GM19372 (cell line): ENCODE measurements at regions not wholly inside any gene's neighbourhood (a gene's known extent, or its start where the extent isn't known, plus 50 kb on each side); places are given as distances from the start of the nearest gene placed in this dataset.
"Not testable (repeated sequence)": the region's sequence is repeated elsewhere in the genome, so short reads cannot be mapped to it uniquely, and the experiment has no call there.

Experiments used
- ATAC-seq: cut with Tn5 transposase; IDR thresholded peaks from one replicate; pipeline ENCODE4 v1.9.1; 2021; ENCODE audit warnings: mild to moderate bottlenecking, low read depth, moderate library complexity; ENCODE audit not compliant: unreplicated experiment

DNA sequence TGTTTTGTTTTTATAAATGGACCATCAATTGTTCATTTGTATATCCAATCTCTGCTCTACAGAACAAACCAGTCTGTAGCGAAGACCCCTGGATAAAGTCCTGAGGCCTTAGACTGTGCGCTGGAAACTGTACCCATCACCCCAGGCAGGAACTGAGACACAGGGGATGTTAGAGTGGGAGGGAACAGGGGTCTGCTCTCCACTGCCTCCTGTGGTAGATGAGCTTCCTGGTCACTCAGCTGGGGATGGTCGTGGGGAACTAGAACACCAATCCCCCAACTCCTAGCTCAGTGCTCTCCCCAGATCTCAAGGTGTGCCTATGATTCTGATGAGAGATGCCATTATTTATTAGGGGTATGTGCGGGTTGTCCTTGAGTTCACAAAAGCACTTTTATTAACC, 340.2 kb upstream of the IGF1R start:
- ATAC-seq, result no peak

DNA sequence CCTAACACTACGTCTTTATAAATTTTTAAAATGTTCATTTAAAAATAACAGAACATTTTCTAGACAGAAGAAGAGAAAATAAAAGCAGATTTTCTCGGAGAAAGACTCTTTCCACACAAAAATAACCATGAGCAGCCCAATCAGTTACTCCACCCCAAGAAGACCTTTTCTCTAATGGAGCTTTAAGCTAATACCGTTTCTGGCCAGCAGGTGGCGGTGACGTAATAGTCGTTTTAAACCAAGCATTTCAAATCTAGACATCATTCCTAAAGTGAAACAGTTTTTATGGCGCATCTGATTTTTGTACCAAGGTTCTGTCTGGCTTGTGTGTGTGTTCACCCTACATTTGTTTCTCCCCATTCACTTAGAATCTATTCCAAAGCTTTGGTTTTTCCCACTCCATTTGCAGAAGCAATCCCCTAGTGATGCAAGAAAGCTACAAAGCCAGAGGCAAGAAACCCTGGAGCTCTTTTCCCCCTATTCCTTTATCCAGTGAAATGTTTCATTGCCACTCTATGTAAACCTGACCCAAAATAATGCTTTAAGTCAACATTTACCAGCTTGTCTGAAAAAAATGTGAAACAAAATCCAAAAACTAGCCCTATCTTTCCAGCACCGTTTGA, 336.7 kb upstream of the IGF1R start:
- ATAC-seq, result no peak

DNA sequence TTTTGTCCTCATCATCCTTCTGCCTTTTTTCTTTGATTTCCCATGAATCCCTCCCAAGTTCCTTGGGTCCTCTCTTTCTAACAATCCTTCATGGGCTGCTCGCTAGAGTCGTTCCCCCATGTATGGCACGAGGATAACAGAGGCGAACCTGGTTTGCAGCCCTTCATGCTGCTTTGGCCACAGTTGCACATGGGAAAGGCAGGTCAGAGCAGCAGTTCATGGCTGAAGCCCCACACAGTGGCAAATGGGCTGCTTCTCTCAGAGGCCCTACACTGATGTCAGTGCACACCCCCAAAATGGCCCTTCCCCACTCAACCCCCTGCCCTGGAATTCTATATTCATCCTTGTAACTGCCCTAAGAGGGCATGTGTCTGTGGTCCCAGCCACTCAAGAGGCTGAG, 335.4 kb upstream of the IGF1R start:
- ATAC-seq, result no peak

DNA sequence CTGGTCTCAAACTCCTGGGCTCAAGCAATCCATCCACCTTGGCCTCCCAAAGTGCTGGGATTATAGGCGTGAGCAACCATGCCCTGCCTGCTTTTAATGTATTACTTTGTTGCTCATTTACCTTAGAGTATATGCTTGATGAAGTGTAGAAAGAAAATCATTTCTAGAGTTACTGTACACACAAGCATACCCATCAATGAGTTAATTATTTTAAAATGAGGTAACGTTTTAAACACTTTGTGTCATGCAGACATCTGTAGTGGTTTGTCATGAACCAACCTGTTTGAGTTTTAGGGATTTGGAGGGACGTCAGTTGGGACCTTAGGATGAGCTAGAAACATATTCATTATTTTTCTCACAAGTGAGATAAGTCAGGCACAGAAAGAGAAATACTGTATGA, 332.4 kb upstream of the IGF1R start:
- ATAC-seq, result no peak

DNA sequence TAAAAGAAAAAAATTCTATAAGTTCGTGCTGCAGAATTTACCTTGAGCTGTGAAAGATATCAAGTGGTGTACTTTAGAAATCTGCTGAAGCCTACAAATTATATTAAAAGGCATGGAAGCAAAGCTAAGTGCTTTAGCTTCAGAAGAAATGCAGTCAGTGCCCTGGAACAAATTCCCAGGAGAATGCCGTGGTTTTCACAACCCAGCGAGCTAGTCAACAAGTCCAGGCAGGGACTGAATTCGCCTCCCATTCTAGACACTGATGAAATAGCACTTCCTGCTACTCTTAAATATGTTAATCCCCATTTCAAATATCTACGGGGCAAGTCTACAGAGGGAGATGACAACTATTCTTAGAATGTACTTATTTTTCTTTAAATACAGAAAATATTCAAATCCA, 326.4 kb upstream of the IGF1R start:
- ATAC-seq, result no peak

DNA sequence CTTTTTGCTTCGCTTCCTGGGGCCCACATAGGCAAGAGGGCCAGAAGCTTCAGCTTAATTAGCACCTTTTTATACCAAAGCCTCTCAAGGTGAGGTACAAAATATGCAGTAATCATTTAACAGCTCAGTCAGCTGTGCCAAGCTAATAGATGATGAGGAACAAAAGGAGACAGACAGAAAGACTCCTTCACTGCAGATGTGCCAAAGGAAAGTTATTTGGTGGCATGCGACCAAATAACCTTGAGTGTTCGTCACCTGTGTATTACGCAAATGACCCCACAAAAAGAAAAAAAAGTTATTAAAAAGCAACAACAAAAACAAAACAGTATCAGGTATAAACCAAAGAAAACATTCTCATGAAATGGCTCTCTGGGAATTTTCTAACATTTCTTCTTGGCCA, 325.8 kb upstream of the IGF1R start:
- no peak for ATAC-seq

DNA sequence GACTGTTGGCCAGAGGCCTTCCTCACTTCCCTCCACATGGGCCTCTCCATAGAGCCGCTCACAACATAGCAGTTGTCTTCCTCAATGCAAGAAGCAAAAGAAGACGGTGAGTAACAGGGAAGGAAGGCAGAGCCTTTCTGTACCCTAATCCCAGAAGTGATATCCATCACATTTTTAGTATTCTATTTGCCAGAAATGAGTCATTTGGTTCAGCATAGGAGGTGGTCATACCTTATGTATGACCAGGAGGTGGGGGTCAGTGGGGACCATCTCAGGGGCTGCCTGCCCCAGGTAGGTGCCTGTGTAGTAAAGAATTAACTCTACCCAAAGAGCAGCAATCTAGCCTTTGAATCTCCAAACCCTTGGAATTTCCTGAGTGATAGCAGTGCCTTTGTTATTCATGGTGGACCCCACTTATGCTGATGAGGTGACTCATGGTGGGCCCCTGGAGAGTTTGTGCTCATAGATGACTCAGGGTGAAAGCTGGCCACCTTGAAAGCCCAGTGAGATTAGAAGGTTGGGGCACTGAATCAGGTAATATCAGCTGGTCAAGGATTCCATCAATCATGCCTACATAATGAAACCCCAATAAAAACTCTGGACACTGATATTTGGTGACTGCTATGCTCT, 323.9 kb upstream of the IGF1R start:
- ATAC-seq, result no peak

DNA sequence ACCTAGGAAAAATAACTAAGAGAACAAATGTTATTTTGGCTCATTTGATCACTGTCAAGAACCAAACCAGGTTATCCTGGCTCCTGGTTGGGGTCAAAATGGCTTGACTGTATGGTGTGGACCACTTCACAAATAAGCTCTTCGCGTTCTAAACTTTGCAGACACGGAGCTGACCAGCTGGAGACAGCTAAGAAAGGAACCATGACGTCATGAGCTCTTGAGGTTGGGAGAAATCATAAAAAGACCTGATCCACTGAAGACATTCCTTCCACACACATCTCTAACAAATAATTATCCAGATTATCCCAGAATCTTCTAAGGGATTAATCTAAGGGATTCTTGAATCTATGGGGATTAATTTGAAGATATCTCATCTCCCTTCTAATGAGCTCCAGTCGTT, 321.5 kb upstream of the IGF1R start:
- ATAC-seq, result no peak

DNA sequence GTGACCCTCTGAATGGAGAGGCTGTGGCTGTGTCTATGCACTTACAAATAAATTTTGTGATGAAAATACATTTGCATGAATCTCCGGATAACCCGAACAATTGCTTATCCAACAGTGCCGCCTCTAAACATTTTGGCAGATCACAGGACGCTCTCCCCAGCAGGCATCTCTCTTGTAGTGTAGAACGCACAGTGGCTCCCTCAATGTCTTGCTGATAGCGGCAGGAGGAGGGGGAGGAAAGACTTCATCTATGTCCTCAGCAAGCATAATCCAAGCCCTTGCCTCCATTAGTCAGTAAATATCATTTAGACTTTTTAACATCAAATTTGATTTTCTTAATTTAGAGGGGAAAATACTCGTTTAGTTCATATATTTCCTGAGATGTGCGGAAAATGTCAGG, 318.1 kb upstream of the IGF1R start:
- ATAC-seq, result no peak

DNA sequence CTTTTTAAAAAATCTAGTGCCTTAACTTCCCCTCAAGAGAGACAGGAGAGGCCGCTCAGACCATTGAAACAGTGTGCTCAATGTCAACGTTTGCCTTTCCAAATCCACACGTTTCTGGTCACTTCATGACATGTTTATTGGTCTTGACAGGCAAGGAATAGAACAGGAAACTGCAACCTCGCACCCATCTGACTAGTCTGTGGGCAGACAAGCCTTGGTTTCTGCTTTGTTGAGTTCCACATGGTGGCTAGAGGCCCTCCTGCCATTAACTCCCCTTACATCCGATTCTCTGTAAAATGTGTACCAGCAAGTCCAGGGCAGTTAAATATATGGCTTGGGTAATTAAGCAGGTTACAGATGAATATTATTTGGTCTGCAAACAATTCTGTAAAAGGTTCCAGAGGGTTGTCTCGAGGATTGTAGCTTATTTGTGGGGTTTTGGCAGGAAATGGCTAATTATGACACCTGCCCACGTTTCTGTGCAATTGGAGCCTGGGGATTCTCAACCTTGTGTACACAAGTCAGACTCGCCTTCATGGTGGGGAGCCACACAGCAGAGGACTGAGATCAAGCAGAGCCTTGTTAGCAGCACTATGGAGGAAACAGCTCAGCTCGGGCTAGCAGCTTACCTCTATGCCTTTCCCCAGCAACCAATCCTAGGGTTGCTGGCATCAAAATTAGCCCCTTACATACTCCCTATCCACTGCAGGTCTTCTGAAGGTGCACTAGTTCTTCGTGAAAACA, 317.5 kb upstream of the IGF1R start:
- no peak for ATAC-seq

DNA sequence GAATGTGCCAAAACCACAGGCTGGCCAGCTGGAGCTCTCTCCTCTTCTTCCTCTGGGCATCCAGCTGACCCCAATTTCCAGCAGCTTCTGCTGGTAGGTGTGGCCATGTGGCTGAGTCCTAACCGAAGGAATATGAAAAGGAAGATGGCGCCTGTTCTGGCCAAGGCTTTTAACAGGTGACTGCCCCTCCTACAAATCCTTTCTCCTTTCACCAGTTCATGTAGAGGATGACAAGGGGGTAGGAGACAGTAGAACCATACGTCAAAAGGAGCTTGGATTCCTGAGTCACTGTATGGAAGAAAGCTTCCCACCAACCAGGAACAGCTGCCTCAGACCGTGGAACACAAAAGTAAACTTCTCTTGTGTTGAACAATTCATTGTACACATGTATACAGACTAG, 316.7 kb upstream of the IGF1R start:
- ATAC-seq, result no peak

DNA sequence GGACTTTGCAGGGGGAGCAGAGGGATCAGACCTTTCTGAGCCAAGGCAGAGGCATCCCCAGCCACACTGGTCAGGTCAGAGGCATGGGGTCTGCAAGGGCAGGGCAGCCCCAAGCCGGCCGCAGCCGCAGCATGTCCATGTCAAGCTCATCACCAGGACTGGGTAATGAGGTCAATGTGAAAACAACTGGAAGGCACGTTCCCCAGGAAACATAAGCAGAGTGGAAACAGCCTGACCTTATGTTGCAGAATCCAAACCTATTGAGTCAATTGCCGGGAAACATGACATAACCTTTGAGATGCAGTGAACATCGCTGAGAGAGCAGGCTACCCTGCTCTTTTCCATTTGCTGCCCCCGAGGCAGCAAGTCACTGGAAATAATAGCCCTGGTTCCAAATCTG, 315.1 kb upstream of the IGF1R start:
- ATAC-seq, result no peak

DNA sequence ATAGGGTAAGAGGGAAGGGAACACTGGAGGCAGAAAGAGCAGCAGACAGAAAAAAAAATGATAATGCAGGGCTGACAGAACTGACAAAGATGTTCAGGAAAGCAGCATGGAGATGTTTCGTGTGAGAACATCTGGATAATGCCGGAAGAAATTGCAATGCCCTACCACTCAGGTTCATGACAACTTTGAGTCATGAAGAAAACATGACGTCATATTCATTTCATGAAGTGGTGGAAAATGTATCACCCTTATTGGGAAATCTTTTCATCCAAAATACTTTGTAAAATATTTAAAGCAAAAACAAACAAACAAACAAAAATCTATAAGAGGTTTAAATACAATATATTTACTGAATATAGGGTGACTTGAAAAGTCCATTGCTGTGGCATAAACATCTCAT, 305.4 kb upstream of the IGF1R start:
- ATAC-seq, result no peak

DNA sequence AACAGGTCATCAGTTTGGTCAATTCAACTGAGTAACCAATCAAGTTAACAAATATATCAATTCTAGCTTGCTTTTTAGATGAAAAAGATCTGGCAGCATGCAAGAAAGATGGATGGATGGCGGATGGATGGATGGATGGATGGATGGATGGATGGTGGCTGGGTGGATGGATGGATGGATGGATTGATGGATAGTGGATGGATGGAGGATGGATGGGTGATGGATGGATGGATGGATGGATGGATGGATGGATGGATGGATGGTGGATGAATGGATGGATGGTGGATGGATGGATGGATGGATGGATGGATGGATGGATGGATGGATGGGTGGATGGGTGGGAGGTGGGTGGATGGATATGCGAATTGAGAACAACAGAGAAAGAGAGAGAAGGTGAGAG, 303.7 kb upstream of the IGF1R start:
- ATAC-seq, result no peak

DNA sequence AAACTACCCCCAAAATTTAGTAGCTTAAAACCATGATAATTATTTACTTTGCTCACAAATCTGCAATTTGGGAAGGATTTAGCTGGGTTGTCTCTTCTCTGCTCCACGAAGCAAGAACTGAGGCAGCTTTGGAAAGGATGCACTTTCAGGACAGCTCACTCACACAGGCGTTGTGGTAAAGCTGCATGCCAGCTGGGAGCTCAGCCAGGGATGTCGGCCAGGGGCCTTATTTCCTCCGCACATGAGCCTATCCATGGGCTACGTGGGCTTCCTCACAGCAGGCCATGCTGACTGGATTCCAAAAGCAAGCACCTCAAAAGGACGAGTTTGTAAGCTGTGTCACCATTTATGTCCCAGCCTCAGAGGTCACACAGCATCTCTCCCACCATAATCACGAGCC, 301.3 kb upstream of the IGF1R start:
- ATAC-seq, result no peak

DNA sequence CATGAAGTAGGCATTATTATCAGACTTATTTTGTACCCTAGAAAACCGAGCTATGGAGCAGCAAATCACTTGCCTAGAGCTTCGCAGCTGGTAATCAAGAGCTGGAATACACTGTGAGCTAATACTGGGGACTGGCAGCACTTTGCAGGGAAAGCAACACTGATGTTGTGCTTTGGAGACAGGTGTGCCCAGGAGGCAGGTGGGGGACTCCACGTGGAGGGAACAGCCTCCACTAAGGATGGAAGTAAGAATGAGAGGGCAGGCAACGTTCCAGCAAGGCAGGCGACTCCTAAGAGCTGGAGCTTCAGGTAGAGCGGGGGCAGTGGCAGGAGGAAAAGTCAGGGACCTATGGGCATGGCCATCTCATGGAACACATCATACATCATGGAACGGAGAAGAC, 300.5 kb upstream of the IGF1R start:
- no peak for ATAC-seq

DNA sequence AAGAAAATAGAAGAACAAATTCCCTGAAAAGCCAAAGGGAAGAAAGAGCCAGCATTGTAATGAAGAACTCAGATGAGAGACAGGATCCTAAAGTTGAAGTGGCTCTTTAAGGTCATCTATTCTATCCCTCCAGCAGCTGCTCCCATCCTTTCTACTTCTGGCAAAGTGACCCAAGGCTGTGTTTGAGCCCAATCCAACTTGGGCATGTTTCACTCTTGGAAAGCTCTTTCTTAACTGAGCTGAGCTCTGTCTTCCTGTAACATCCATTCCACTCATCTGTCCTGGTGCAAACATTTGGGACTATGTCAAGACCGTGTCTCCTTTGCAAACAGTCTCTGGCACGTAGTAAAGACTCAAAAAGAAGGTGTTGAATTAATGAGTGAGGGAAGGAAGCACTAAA, 298.1 kb upstream of the IGF1R start:
- no peak for ATAC-seq

DNA sequence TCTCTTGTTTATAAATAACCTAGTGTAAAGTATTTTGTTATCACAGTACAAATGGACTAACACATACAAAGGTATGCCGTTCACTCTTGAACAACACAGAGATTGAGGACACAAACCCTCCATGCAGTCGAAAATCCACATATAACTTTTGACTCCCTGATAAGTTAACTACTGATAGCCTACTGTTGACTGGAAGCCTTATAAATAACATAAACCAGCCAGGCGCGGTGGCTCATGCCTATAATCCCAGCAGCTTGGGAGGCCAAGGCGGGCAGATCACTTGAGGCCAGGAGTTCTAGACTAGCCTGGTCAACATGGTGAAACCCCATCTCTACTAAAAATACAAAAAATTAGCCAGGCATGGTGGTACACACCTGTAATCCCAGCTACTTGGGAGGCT, 290.1 kb upstream of the IGF1R start:
- not testable (repeated sequence) for ATAC-seq

DNA sequence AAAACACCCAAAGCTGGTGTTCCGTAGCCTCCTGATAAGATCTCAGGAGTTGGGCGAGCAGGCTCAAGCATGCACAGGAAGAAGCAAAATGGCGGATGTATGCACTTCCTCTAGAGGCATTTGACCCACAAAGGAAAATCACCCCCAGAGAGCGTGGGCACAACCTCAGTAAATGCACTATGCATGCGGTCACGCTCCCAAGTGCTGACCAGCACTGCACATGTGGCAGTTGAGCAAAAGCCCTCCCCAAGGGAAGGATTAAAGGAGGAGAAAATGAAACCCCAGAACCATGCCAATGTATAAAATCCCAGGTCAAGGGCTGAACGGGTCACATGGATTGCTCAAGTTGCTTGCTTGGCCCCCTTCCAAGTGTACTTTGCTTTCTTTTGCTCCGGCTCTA, 289.4 kb upstream of the IGF1R start:
- no peak for ATAC-seq

DNA sequence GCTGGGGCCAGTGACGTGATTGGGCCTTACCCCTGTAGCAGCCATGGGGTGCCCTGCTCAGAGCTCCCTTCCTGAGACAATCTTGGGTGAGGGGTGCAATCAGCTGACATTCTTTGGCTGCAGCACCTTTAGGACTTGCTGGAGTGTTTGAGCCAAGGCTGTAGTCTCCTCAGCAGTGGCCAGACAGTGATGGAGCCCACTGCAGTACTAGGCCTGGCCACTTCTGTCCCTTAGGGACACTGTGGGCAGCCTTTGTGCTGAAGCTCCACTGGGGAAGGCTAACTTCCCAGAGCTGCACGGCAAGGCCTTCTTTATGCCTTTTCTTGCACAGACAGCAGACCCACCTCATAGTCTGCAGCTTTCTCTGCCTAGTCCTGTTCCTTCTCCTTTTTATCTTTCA, 284.9 kb upstream of the IGF1R start:
- no peak for ATAC-seq

DNA sequence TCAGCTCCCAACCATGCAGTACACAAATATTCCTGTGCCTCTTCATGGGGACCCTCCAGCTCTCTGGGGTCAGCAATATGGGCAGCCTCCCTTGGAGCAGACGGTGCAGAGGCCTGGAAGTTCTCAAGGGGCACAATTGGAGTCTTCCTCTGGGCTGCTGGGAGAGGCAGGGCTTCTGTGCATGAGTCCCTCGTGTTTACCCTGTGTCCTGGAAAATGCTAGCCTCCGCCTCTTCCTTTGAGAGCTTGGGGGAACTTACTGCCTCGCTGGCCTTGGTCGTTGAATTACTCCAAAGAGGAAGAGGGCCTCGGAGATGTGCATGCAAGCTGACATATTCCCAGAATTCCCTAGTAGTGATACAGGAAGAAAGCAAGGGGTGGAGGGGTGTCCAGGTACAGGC, 284.4 kb upstream of the IGF1R start:
- ATAC-seq, result no peak

DNA sequence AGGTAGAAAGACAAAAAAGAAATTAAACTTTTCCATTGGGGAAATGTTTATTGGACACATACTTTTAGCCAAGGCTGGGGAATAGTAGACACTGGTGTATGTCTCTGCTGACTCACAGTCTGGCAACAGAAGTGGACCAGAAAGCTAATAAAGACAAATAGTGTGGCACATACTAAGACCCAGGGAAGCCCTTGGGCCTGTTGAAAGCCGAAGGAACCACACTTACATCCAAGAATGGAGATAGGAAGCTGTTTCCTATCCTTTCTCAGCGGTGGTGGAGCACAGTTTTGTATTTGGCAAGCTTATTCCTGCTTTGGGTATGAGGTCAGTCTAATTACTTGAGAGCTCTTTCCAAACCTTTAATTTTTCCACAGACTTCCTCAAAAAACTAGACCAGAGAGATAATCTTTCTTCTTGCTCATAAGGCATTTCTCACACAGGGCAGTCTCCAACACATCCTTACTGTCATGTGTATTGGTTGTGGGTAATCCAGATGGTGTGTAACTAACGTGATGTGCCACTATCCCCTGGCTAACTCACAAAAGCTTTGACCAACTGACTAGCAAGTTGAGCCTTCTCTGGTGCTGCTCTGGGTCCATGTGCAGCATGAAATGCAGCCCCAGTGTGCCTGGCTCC, 279.1 kb upstream of the IGF1R start:
- ATAC-seq, result no peak
